PFSK-1 (cell line): ENCODE measurements at regions not wholly inside any gene's neighbourhood (a gene's known extent, or its start where the extent isn't known, plus 50 kb on each side); places are given as distances from the start of the nearest gene placed in this dataset.

Experiments
- FOXP2 ChIP-seq: optimal IDR thresholded peaks from 2 replicates; pipeline ENCODE3; 2011; ENCODE audit warnings: borderline replicate concordance, control low read depth, inconsistent platforms; ENCODE audit not compliant: insufficient read depth; ENCODE audit errors: extremely low read length, extremely low read depth
- POLR2AphosphoS5 ChIP-seq: IDR thresholded peaks from 2 replicates; pipeline ENCODE4 v1.6.1; 2012; ENCODE audit warnings: low read depth, mild to moderate bottlenecking, control low read depth, low read length, moderate library complexity
- SIN3A ChIP-seq: IDR thresholded peaks from 2 replicates; pipeline ENCODE4 v1.6.1; 2012; ENCODE audit warnings: mild to moderate bottlenecking, low read length, moderate library complexity, borderline replicate concordance; ENCODE audit not compliant: insufficient read depth
- TAF1 ChIP-seq: IDR thresholded peaks from 2 replicates; pipeline ENCODE4 v1.6.1; 2012; ENCODE audit warnings: low read length, control low read depth, borderline replicate concordance; ENCODE audit not compliant: insufficient read depth
- TF ChIP-seq, protein P1 (sequence below), 2 experiments: IDR thresholded peaks; 2 replicates each; pipeline versions ENCODE4 v1.6.1 to v1.8.0; 2011 to 2012; ENCODE audit warnings: low read depth in 2 of 2, low read length in 2 of 2, control low read depth in 1 of 2, inconsistent platforms in 1 of 2, mild to moderate bottlenecking in 1 of 2, moderate library complexity in 1 of 2; ENCODE audit not compliant: insufficient read depth in 1 of 2

- TF ChIP-seq TAF1 (no peak), FOXP2 (no peak), POLR2AphosphoS5 (no peak), SIN3A (no peak)
- TF ChIP-seq, protein P1, sequence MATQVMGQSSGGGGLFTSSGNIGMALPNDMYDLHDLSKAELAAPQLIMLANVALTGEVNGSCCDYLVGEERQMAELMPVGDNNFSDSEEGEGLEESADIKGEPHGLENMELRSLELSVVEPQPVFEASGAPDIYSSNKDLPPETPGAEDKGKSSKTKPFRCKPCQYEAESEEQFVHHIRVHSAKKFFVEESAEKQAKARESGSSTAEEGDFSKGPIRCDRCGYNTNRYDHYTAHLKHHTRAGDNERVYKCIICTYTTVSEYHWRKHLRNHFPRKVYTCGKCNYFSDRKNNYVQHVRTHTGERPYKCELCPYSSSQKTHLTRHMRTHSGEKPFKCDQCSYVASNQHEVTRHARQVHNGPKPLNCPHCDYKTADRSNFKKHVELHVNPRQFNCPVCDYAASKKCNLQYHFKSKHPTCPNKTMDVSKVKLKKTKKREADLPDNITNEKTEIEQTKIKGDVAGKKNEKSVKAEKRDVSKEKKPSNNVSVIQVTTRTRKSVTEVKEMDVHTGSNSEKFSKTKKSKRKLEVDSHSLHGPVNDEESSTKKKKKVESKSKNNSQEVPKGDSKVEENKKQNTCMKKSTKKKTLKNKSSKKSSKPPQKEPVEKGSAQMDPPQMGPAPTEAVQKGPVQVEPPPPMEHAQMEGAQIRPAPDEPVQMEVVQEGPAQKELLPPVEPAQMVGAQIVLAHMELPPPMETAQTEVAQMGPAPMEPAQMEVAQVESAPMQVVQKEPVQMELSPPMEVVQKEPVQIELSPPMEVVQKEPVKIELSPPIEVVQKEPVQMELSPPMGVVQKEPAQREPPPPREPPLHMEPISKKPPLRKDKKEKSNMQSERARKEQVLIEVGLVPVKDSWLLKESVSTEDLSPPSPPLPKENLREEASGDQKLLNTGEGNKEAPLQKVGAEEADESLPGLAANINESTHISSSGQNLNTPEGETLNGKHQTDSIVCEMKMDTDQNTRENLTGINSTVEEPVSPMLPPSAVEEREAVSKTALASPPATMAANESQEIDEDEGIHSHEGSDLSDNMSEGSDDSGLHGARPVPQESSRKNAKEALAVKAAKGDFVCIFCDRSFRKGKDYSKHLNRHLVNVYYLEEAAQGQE (IDR thresholded peaks at IDR 0.05; ENCODE audit: insufficient read depth in 1 of 2, low read depth in 2 of 2, low read length in 2 of 2) = no peak
These were observed 819.2 kb downstream of the UQCRFS1 start for GRCh38 chr19:28393574-28394336.

DNA sequence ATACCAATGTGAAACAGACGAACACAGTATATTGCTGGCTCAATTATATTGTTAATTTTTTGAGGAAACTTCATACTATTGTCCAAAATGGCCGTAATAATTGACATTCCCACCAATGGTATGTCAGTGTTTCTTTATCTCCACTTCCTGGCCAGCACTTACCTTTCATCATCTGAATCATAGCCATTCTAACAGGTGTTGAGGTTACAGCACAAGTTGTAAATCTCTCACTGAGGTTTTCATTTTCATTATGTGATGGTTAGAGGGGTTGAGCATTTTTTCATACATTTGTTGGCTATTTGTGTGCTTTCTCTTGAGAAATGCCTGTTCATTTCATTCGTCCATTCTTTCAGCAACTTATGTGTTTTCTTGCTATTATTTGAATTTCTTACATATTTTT, 824.0 kb downstream of the UQCRFS1 start:
- TF ChIP-seq, protein P1 (IDR thresholded peaks at IDR 0.05; ENCODE audit: insufficient read depth in 1 of 2, low read depth in 2 of 2, low read length in 2 of 2) = no peak
- TF ChIP-seq SIN3A (no peak), FOXP2 (no peak), POLR2AphosphoS5 (no peak), TAF1 (no peak)

DNA sequence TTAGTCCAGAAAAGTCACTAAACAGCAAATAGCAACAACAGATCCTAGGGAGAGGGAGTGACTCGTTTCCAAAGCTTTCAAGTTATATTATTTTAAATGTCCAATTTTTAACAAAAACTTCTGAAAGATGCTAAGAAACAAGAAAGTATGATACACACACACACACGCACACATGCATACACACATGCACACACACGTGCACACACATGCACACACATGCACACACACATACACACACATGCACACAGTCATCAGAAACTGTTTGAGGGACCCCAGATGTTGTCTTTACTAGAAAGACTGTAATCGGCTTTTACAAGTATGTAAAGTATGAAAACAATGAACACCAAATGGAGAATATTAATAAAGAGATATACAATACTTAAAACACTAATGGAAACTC, 825.4 kb downstream of the UQCRFS1 start:
- TF ChIP-seq POLR2AphosphoS5 (no peak), SIN3A (no peak)
- TF ChIP-seq, protein P1 (IDR thresholded peaks at IDR 0.05; ENCODE audit: insufficient read depth in 1 of 2, low read depth in 2 of 2, low read length in 2 of 2) = no peak

- no peak for TF ChIP-seq FOXP2
- no peak for TF ChIP-seq POLR2AphosphoS5
- TF ChIP-seq TAF1 = no peak
- TF ChIP-seq SIN3A = no peak
- TF ChIP-seq, protein P1 (IDR thresholded peaks at IDR 0.05; ENCODE audit: insufficient read depth in 1 of 2, low read depth in 2 of 2, low read length in 2 of 2) = no peak
These were observed 826.5 kb downstream of the UQCRFS1 start for GRCh38 chr19:28386470-28386869.
